ENCODE measurements at regions not wholly inside any gene's neighbourhood (a gene's known extent, or its start where the extent isn't known, plus 50 kb on each side); places are given as distances from the start of the nearest gene placed in this dataset.

GRCh38 chr9:23160491-23160890 is 665.5 kb downstream of the ELAVL2 start:
- H3K4me3 ChIP-seq (ENCODE audit: low read depth, low read length): no peak overlapping the region
- DNase-seq (ENCODE audit: low read depth): no peak
- TF ChIP-seq MAX (IDR thresholded peaks at IDR 0.05; ENCODE audit: low read depth, low read length) (no peak), POLR2A (IDR thresholded peaks at IDR 0.05; ENCODE audit: extremely low read depth, insufficient read length) (no peak), MYC (IDR thresholded peaks at IDR 0.05; ENCODE audit: low read depth, low read length) (no peak)
- TF ChIP-seq, protein P1, sequence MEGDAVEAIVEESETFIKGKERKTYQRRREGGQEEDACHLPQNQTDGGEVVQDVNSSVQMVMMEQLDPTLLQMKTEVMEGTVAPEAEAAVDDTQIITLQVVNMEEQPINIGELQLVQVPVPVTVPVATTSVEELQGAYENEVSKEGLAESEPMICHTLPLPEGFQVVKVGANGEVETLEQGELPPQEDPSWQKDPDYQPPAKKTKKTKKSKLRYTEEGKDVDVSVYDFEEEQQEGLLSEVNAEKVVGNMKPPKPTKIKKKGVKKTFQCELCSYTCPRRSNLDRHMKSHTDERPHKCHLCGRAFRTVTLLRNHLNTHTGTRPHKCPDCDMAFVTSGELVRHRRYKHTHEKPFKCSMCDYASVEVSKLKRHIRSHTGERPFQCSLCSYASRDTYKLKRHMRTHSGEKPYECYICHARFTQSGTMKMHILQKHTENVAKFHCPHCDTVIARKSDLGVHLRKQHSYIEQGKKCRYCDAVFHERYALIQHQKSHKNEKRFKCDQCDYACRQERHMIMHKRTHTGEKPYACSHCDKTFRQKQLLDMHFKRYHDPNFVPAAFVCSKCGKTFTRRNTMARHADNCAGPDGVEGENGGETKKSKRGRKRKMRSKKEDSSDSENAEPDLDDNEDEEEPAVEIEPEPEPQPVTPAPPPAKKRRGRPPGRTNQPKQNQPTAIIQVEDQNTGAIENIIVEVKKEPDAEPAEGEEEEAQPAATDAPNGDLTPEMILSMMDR (IDR thresholded peaks at IDR 0.05; ENCODE audit: low read depth, low read length): no peak

DNA sequence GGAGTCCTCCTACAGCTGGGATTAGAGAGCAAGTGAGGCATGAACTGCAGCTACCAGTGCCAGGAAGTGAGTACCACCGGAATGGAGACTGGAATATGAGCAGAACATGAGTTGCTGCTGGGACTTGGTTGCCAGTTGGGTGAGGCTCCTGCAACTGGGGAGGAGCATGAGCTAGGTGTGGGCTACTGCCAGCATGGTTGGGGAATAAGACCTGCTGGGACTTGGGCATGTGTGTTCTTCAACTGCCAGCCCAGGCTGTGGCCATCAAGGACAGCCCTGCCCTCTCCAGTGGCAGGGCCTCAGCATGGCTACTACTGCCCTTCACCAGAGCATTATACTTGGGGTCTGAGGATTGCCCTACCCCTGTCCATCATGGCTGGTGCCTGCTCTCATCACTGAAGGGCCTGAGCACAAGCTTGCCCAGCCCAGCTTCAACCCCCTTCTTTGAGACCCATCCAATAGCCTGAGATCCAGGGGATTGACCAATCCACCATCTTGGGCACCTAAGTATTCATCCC is 665.0 kb downstream of the ELAVL2 start:
- DNase-seq (ENCODE audit: low read depth): no peak
- TF ChIP-seq POLR2A (IDR thresholded peaks at IDR 0.05; ENCODE audit: extremely low read depth, insufficient read length): no peak
- TF ChIP-seq MAX (IDR thresholded peaks at IDR 0.05; ENCODE audit: low read depth, low read length): no peak
- TF ChIP-seq, protein P1 (IDR thresholded peaks at IDR 0.05; ENCODE audit: low read depth, low read length): no peak
- no peak for TF ChIP-seq MYC (IDR thresholded peaks at IDR 0.05; ENCODE audit: low read depth, low read length)
- H3K4me3 ChIP-seq (ENCODE audit: low read depth, low read length): no peak overlapping the region

DNA sequence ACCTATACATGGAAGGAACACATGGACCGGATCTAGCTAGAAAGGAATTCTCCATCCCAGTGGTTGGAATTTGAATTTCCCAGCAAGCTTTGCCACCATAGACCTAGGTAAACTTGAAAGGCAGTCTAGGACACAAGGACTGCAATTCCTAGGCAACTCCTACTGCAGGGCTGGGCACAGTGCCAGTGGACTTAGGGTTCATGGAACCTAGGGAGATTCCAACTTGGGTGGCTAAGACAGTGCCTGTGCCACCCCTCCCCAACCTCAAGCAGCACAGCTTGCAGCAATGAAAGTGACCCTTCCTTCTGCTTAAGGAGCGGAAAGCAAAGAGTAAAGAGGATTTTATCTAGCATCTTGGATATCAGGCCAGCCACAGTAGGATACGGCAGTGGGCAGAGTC is 663.3 kb downstream of the ELAVL2 start:
- no peak for DNase-seq (ENCODE audit: low read depth)
- TF ChIP-seq MAX (IDR thresholded peaks at IDR 0.05; ENCODE audit: low read depth, low read length): no peak
- TF ChIP-seq MYC (IDR thresholded peaks at IDR 0.05; ENCODE audit: low read depth, low read length): no peak
- TF ChIP-seq, protein P1 (IDR thresholded peaks at IDR 0.05; ENCODE audit: low read depth, low read length): no peak
- TF ChIP-seq POLR2A (IDR thresholded peaks at IDR 0.05; ENCODE audit: extremely low read depth, insufficient read length): no peak
- no peak overlapping the region for H3K4me3 ChIP-seq (ENCODE audit: low read depth, low read length)

DNA sequence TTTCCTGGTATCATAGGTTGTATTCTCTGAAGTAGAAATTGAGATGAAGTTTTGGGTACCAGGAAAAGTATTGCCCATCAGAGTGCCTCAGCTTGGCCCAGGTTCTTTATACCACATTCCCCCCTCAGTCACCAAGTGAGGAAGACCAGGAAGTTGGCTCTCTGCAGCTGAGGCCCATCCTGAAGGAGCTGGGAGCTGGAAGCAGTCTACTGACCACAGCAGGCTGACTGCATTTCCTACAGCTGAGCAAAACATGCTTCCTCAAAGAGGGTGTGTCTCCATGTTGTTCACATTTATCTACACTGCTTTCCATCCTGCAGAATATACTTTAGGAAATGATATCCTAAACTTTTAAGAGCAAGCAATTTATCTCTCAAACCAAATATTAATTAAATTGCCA is 654.6 kb downstream of the ELAVL2 start:
- TF ChIP-seq MAX (IDR thresholded peaks at IDR 0.05; ENCODE audit: low read depth, low read length) (no peak), POLR2A (IDR thresholded peaks at IDR 0.05; ENCODE audit: extremely low read depth, insufficient read length) (no peak), MYC (IDR thresholded peaks at IDR 0.05; ENCODE audit: low read depth, low read length) (no peak)
- TF ChIP-seq, protein P1 (IDR thresholded peaks at IDR 0.05; ENCODE audit: low read depth, low read length): no peak
- no peak for DNase-seq (ENCODE audit: low read depth)

DNA sequence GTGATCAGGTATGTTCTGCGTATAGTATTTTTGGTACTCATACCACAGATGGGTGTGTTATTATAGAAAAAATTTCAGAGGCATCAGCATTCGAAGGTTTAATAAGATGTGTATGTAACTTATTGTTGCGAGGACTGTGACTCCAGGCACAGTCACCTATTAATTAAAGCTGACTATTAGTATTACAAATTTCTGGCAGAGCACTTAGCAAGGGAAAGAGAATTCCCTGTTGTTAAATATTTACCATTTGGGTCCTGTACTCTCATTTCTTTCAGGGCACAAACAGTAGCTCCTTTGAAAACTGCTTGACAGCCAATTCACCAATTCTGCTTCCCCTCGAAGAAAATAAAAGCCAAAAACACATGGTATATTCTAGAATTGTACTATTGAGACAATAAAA is 653.8 kb downstream of the ELAVL2 start:
- no peak for TF ChIP-seq MYC (IDR thresholded peaks at IDR 0.05; ENCODE audit: low read depth, low read length)
- TF ChIP-seq MAX (IDR thresholded peaks at IDR 0.05; ENCODE audit: low read depth, low read length): no peak
- TF ChIP-seq, protein P1 (IDR thresholded peaks at IDR 0.05; ENCODE audit: low read depth, low read length): no peak
- TF ChIP-seq POLR2A (IDR thresholded peaks at IDR 0.05; ENCODE audit: extremely low read depth, insufficient read length): no peak
- no peak overlapping the region for H3K4me3 ChIP-seq (ENCODE audit: low read depth, low read length)
- no peak for DNase-seq (ENCODE audit: low read depth)

More for the DNA sequence above, 654.6 kb downstream of the ELAVL2 start:
- no peak overlapping the region for H3K4me3 ChIP-seq (ENCODE audit: low read depth, low read length)
